PC-3 (cell line): ENCODE measurements at regions not wholly inside any gene's neighbourhood (a gene's known extent, or its start where the extent isn't known, plus 50 kb on each side); places are given as distances from the start of the nearest gene placed in this dataset.

Source experiments
- EZH2 ChIP-seq: fragments of 300-600 bp; sonication (generic); IDR thresholded peaks from one replicate; pipeline ENCODE4 v1.6.1; 2017; ENCODE audit warnings: antibody characterized with exemption, mild to moderate bottlenecking, low read length; ENCODE audit not compliant: unreplicated experiment
- EZH2phosphoT487 ChIP-seq: fragments of 300-600 bp; sonication (generic); IDR thresholded peaks from 2 replicates; pipeline ENCODE4 v1.6.1; 2018; ENCODE audit warnings: mild to moderate bottlenecking, antibody characterized with exemption, low read length, borderline replicate concordance
- TF ChIP-seq, protein P1 (sequence below): fragments of 300-600 bp; sonication (generic); conservative IDR thresholded peaks from 2 replicates; pipeline ENCODE4 v1.5.1; 2017; ENCODE audit warnings: antibody characterized with exemption, low read depth, mild to moderate bottlenecking, low read length

DNA sequence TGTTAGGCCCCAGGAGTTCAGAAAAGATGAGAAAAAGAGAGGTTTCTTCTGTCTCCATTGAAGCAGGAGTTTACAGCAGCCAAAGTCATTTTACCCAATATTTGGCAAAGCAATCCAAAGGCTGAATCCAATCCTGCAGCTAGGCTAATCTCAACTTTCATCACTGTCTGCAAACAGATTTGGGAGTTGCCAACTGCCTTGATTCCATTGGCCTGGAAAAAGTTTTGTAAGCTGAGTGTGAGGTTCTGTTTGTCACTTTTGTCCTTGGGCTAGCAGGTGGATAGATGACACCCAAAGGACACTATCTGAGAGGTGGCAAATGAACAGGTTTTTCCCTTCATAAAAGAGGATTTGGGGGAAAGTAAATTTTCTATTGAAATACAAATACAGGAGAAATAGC is 56.6 kb upstream of the SETBP1 start:
- TF ChIP-seq, protein P1, sequence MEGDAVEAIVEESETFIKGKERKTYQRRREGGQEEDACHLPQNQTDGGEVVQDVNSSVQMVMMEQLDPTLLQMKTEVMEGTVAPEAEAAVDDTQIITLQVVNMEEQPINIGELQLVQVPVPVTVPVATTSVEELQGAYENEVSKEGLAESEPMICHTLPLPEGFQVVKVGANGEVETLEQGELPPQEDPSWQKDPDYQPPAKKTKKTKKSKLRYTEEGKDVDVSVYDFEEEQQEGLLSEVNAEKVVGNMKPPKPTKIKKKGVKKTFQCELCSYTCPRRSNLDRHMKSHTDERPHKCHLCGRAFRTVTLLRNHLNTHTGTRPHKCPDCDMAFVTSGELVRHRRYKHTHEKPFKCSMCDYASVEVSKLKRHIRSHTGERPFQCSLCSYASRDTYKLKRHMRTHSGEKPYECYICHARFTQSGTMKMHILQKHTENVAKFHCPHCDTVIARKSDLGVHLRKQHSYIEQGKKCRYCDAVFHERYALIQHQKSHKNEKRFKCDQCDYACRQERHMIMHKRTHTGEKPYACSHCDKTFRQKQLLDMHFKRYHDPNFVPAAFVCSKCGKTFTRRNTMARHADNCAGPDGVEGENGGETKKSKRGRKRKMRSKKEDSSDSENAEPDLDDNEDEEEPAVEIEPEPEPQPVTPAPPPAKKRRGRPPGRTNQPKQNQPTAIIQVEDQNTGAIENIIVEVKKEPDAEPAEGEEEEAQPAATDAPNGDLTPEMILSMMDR = no peak
- TF ChIP-seq EZH2phosphoT487 (no peak), EZH2 (no peak)
